Adrenal gland (tissue), 9 donors: ENCODE measurements at regions not wholly inside any gene's neighbourhood (a gene's known extent, or its start where the extent isn't known, plus 50 kb on each side); places are given as distances from the start of the nearest gene placed in this dataset.

Source experiments
- DNase-seq, 7 donors: peaks; one replicate each; pipeline ENCODE4 v3.0.0-alpha.2; 2019 to 2020
- H3K27ac ChIP-seq, 5 donors: fragments of 200-600 bp; sonication (generic) in 4 of 5; 1 replicate in 3 of 5; 2 replicates in 2 of 5; pipeline versions ENCODE4 v1.5.1 to v1.8.0; 2016 to 2020; ENCODE audit warnings: mild to moderate bottlenecking in 1 of 5
- H3K27me3 ChIP-seq: fragments of 200-600 bp; 2 replicates; pipeline ENCODE4 v1.8.0; 2021
- H3K36me3 ChIP-seq, 2 donors: fragments of 200-600 bp; replicated peaks in 1 of 2; 1 replicate in 1 of 2; 2 replicates in 1 of 2; pipeline versions ENCODE4 v1.5.1 to v1.8.0; 2018 to 2022
- H3K4me1 ChIP-seq, 2 donors: fragments of 200-600 bp; replicated peaks in 1 of 2; 1 replicate in 1 of 2; 2 replicates in 1 of 2; pipeline versions ENCODE4 v1.5.1 to v1.8.0; 2018 to 2021
- H3K4me3 ChIP-seq, 4 donors: fragments of 200-600 bp; sonication (generic) in 3 of 4; one replicate each; pipeline ENCODE4 v1.5.1; 2016 to 2018
- H3K9me3 ChIP-seq, 3 donors: fragments of 200-600 bp; sonication (generic) in 1 of 3; replicated peaks in 1 of 3; 1 replicate in 2 of 3; 2 replicates in 1 of 3; pipeline versions ENCODE4 v1.5.1 to v1.8.0; 2016 to 2021
- POLR2A ChIP-seq, 2 donors: fragments of 450-650 bp; IDR thresholded peaks; one replicate each; pipeline ENCODE4 v1.6.1; 2017; ENCODE audit warnings: antibody characterized with exemption in 2 of 2, mild to moderate bottlenecking in 2 of 2, moderate library complexity in 1 of 2
- WGBS, 4 donors: extraction: QIAGEN DNeasy Blood & Tissue Kit in 2 of 4; methylation state at CpG; one replicate each; pipeline versions ENCODE4 v1.1.5 to v1.1.7; 2013 to 2017; 5-methylcytosine and 5-hydroxymethylcytosine counted together
- intact Hi-C, 2 donors: fragments of 100-400 bp; cut with DNase I; formaldehyde crosslinking; loops; one replicate each; pipeline versions ENCODE4 v1.14.1 to v1.15.0; 2022 to 2023
- TF ChIP-seq, protein P1 (sequence below), 6 experiments: fragments of 450-650 bp in 4 of 6; fragments of 200-600 bp in 2 of 6; sonication (generic) in 1 of 6; IDR thresholded peaks; 1 replicate in 5 of 6; 2 replicates in 1 of 6; pipeline versions ENCODE4 v1.5.1 to v1.8.0; 2016 to 2021; ENCODE audit warnings: antibody characterized with exemption in 6 of 6, mild to moderate bottlenecking in 2 of 6, moderate library complexity in 1 of 6
- donor health status: healthy with polysubstance abuse.
- donor health status: Bipolar disorder and iron deficiency.
- donor health status: DM: yes; HTN: yes; CAD: no.
- donor health status: DM: no; HTN: no; CAD: no.
- donor health status: DM: no; HTN: no; CAD: no.

DNA sequence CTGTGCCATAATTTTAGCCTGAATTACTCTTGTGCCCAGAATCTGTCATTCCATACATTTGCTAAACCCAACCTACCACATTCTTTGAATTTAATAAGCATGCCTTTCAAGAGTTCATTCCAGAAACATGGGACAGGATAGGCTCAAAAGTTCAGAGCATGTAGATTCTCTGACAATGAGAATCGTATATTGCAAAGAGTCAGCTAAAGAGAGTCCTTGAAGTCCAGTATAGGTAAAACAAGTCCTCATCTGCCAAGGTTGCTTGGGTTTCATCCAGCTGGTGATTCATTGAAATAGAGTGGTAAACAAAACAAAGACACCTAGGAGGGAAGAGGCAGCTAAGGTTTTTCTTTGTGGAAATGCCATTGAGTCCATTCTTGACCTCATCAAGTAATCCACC is 249.3 kb upstream of the DIPK2B start:
- no peak overlapping the region for H3K4me3 ChIP-seq
- H3K9me3 ChIP-seq: no peaks in the 10 kb centered on the region
- intact Hi-C loops: no loop called here
- no peaks in the 10 kb centered on the region for H3K36me3 ChIP-seq
- DNase-seq: no peak
- no peak overlapping the region for H3K27ac ChIP-seq
- no peaks in the 10 kb centered on the region for H3K4me1 ChIP-seq
- WGBS, 4 donors: 30 to 60% (median 36%) methylated on average over 1 of the region's 1 CpG
- no peaks in the 10 kb centered on the region for H3K27me3 ChIP-seq
- TF ChIP-seq POLR2A (IDR thresholded peaks at IDR 0.05): no peak
- TF ChIP-seq, protein P1, sequence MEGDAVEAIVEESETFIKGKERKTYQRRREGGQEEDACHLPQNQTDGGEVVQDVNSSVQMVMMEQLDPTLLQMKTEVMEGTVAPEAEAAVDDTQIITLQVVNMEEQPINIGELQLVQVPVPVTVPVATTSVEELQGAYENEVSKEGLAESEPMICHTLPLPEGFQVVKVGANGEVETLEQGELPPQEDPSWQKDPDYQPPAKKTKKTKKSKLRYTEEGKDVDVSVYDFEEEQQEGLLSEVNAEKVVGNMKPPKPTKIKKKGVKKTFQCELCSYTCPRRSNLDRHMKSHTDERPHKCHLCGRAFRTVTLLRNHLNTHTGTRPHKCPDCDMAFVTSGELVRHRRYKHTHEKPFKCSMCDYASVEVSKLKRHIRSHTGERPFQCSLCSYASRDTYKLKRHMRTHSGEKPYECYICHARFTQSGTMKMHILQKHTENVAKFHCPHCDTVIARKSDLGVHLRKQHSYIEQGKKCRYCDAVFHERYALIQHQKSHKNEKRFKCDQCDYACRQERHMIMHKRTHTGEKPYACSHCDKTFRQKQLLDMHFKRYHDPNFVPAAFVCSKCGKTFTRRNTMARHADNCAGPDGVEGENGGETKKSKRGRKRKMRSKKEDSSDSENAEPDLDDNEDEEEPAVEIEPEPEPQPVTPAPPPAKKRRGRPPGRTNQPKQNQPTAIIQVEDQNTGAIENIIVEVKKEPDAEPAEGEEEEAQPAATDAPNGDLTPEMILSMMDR (IDR thresholded peaks at IDR 0.05): no peak

DNA sequence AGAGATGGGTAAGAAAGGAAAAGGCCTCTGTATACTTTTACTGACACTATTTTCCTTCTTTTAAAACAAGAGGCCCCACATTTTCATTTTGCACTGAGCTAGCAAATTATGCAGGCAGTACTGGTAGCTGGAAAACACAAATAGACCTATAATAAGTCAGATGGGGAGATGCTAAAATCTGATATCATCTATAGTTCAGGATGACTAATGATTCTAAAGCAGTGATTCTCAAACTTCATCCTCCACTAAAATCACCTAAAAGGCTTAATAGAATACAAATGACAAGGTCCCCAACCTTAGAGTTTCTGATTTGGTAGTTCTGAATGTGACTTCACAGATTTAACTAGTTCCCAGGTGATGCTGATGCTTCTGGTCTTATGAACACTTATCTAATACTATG is 247.3 kb upstream of the DIPK2B start:
- H3K36me3 ChIP-seq: no peaks in the 10 kb centered on the region
- TF ChIP-seq POLR2A (IDR thresholded peaks at IDR 0.05): no peak
- TF ChIP-seq, protein P1 (IDR thresholded peaks at IDR 0.05): no peak
- intact Hi-C loops: no loop called here
- H3K27me3 ChIP-seq: no peaks in the 10 kb centered on the region
- no peaks in the 10 kb centered on the region for H3K4me1 ChIP-seq
- H3K9me3 ChIP-seq: no peaks in the 10 kb centered on the region
- no peak overlapping the region for H3K27ac ChIP-seq
- no peak for DNase-seq
- no peak overlapping the region for H3K4me3 ChIP-seq

DNA sequence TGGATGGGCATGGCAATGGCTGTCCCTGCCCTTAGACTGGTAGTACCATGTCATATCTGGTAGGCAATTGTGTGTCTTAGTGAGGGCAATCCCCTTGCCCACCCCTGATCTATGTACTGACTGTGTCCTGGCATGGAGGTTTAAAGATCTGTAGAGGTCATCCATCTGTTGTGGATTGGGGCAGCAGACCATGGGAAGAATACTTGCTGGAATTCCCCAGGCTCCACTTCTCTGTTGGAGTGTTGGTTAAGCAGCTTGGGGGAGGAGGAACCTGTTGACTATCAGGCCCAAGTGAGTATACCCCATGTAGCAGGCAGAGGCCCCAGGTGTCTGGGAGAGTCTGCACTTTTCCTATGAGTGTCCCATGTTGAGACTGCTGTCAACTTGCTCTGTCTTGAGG is 246.7 kb upstream of the DIPK2B start:
- no peaks in the 10 kb centered on the region for H3K27me3 ChIP-seq
- DNase-seq: no peak
- intact Hi-C loops: no loop called here

DNA sequence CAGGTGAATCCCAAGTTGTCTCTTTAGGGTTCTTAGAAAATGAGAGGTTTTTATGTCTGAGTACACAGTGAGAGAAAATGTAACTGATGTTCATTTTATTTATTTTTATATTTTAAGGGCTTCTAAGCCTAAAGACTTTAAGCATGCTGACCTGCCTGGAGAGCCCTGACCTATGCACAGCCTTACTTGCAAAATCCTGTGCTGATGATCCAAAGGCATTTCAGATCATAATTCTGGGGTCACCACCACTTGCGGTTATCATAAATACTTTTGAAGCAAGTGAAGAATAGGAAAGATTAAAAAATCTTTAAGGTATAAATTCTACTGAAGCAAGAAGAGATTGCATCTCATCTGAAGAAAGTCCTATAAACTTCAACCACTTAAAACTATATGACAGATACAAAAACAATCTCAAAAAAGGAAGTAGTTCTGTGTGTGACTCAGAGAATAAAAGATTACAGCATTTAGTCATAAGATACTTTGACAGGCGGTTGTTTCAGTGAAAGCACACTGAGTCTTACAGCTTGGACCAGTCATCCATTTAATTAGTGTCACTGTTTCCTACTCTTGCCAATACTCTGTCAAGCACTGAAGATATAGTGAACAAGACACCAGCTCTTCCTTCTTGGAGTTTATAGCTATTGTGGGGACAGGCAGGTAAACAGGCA is 245.2 kb upstream of the DIPK2B start:
- H3K36me3 ChIP-seq: no peaks in the 10 kb centered on the region
- H3K4me1 ChIP-seq: no peaks in the 10 kb centered on the region
- H3K9me3 ChIP-seq: no peaks in the 10 kb centered on the region
- intact Hi-C loops: no loop called here
- H3K27ac ChIP-seq: no peak overlapping the region
- WGBS, 4 donors: 26 to 50% (median 41%) methylated on average over 2 of the region's 2 CpGs
- no peaks in the 10 kb centered on the region for H3K27me3 ChIP-seq
- no peak overlapping the region for H3K4me3 ChIP-seq
- peak in 3 of 7 donors; percentile 11 to 27 (median 26) for DNase-seq
- TF ChIP-seq, protein P1 (IDR thresholded peaks at IDR 0.05): no peak
- no peak for TF ChIP-seq POLR2A (IDR thresholded peaks at IDR 0.05)

More for the DNA sequence above, 246.7 kb upstream of the DIPK2B start:
- H3K9me3 ChIP-seq: no peaks in the 10 kb centered on the region
- H3K4me1 ChIP-seq: no peaks in the 10 kb centered on the region
- TF ChIP-seq POLR2A (IDR thresholded peaks at IDR 0.05): no peak
- TF ChIP-seq, protein P1 (IDR thresholded peaks at IDR 0.05): no peak
- H3K27ac ChIP-seq: no peak overlapping the region
- no peak overlapping the region for H3K4me3 ChIP-seq
- H3K36me3 ChIP-seq: no peaks in the 10 kb centered on the region
